ENCODE measurements at regions not wholly inside any gene's neighbourhood (a gene's known extent, or its start where the extent isn't known, plus 50 kb on each side); places are given as distances from the start of the nearest gene placed in this dataset.

DNA sequence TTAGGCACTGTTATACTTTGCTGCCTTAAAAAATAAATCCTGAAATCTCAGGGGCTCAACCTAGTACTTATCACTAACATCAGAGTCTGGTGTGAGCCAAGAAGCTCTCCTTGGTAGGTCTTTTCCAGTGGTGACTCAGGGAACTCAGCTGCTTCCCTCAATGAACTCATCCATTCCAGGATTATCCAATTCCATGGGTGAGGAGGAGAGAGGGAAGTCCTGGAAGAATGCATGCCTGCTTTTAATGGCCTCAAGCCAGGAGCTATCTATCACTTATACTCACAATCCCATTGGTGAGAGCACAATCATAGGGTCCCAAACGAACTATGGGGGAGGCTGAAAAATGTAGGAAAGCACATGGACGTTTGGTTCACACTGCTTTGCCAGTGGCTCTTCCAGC, 113.6 kb downstream of the POLR2M start:
- no peaks in the 10 kb centered on the region for H3F3A ChIP-seq (replicated peaks; ENCODE audit: insufficient read depth)
- no peak for DNase-seq
- H3K9ac ChIP-seq: no peak overlapping the region
- H3K27me3 ChIP-seq (ENCODE audit: insufficient read depth): peaks cover 6% of the 10 kb centered on the region; the same call in 1 of the 2 replicates
- no peak overlapping the region for H3K4me3 ChIP-seq (ENCODE audit: low read depth in 2 of 2, low read length in 1 of 2)
- WGBS (ENCODE audit: low lambda C conversion rate): 8% methylated on average over 2 of the region's 2 CpGs
- CTCF ChIA-PET: interaction anchor here (0.7 to 2.0 kb wide), 3 partner anchors 41 to 251 kb away, joined by 4 to 5 read pairs (median 4); no protein-coding TSS in a partner anchor
- no peaks in the 10 kb centered on the region for H3K79me2 ChIP-seq (ENCODE audit: insufficient read depth)
- TF ChIP-seq MXI1 (IDR thresholded peaks at IDR 0.05; ENCODE audit: low read depth, low read length) (no peak), ELF1 (IDR thresholded peaks at IDR 0.05) (no peak), JUND (IDR thresholded peaks at IDR 0.05) (no peak), TCF12 (IDR thresholded peaks at IDR 0.05) (no peak), EP300 (IDR thresholded peaks at IDR 0.05; ENCODE audit: borderline replicate concordance in 1 of 2, low read depth in 1 of 2, low read length in 1 of 2) (no peak), SMC3 (IDR thresholded peaks at IDR 0.05; ENCODE audit: low read depth, low read length) (no peak), YY1 (IDR thresholded peaks at IDR 0.05; ENCODE audit: low read depth) (no peak)
- TF ChIP-seq, protein P1, sequence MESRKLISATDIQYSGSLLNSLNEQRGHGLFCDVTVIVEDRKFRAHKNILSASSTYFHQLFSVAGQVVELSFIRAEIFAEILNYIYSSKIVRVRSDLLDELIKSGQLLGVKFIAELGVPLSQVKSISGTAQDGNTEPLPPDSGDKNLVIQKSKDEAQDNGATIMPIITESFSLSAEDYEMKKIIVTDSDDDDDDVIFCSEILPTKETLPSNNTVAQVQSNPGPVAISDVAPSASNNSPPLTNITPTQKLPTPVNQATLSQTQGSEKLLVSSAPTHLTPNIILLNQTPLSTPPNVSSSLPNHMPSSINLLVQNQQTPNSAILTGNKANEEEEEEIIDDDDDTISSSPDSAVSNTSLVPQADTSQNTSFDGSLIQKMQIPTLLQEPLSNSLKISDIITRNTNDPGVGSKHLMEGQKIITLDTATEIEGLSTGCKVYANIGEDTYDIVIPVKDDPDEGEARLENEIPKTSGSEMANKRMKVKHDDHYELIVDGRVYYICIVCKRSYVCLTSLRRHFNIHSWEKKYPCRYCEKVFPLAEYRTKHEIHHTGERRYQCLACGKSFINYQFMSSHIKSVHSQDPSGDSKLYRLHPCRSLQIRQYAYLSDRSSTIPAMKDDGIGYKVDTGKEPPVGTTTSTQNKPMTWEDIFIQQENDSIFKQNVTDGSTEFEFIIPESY (IDR thresholded peaks at IDR 0.05; ENCODE audit: borderline replicate concordance, low read depth): no peak
- TF ChIP-seq, protein P2, sequence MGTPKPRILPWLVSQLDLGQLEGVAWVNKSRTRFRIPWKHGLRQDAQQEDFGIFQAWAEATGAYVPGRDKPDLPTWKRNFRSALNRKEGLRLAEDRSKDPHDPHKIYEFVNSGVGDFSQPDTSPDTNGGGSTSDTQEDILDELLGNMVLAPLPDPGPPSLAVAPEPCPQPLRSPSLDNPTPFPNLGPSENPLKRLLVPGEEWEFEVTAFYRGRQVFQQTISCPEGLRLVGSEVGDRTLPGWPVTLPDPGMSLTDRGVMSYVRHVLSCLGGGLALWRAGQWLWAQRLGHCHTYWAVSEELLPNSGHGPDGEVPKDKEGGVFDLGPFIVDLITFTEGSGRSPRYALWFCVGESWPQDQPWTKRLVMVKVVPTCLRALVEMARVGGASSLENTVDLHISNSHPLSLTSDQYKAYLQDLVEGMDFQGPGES (IDR thresholded peaks at IDR 0.05; ENCODE audit: low read depth, low read length): no peak
- no peaks in the 10 kb centered on the region for H3K9me2 ChIP-seq
- no peaks in the 10 kb centered on the region for H3K36me3 ChIP-seq (replicated peaks in 1 of 2; ENCODE audit: control insufficient read depth in 1 of 2, insufficient read depth in 2 of 2, low read length in 1 of 2)
- no peak overlapping the region for H3K4me2 ChIP-seq
- H3K9me3 ChIP-seq: no peaks in the 10 kb centered on the region
- no peak overlapping the region for H3K27ac ChIP-seq (ENCODE audit: low read depth in 2 of 2, low read length in 1 of 2)
- H4K20me1 ChIP-seq (ENCODE audit: insufficient read depth): no peaks in the 10 kb centered on the region
- POLR2A ChIA-PET: no interaction called here
- no peaks in the 10 kb centered on the region for H3K4me1 ChIP-seq (ENCODE audit: control insufficient read depth in 1 of 2, insufficient read depth in 2 of 2, low read depth in 1 of 2, low read length in 1 of 2)
- no peak overlapping the region for H2AFZ ChIP-seq (ENCODE audit: low read depth)

DNA sequence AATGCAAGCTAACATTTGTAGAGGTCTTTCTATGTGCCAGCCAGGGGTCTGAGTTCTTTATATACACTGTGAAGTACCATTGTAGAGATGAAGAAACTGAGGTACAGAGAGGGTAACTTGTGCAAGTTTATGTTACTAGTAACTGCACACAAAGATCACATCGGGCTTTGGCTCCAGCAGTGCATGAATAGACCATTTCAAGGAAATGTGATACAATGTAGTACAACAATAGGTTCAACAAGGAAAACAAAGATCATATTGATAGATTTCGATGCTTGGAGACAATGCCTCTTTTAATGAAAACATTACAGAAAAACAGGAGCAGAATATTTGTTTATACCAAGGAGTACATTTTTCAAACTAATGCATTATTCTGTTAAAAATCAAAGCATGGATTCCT, 115.3 kb downstream of the POLR2M start:
- TF ChIP-seq ELF1 (IDR thresholded peaks at IDR 0.05) (no peak), TCF12 (IDR thresholded peaks at IDR 0.05) (no peak), GABPA (IDR thresholded peaks at IDR 0.05; ENCODE audit: low read depth) (no peak), GATA2 (CRISPR knock-in tag; IDR thresholded peaks at IDR 0.05) (no peak), CHD2 (IDR thresholded peaks at IDR 0.05; ENCODE audit: low read length, partially characterized antibody) (no peak), RAD21 (IDR thresholded peaks at IDR 0.05; ENCODE audit: low read length) (no peak), SMC3 (IDR thresholded peaks at IDR 0.05; ENCODE audit: low read depth, low read length) (no peak), POLR2AphosphoS5 (IDR thresholded peaks at IDR 0.05; ENCODE audit: low read depth, low read length) (no peak), MEF2A (IDR thresholded peaks at IDR 0.05; ENCODE audit: borderline replicate concordance, low read depth) (no peak)
- TF ChIP-seq, protein P3, sequence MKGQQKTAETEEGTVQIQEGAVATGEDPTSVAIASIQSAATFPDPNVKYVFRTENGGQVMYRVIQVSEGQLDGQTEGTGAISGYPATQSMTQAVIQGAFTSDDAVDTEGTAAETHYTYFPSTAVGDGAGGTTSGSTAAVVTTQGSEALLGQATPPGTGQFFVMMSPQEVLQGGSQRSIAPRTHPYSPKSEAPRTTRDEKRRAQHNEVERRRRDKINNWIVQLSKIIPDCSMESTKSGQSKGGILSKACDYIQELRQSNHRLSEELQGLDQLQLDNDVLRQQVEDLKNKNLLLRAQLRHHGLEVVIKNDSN (IDR thresholded peaks at IDR 0.05; ENCODE audit: borderline replicate concordance, low read depth): no peak
- TF ChIP-seq, protein P1 (IDR thresholded peaks at IDR 0.05; ENCODE audit: borderline replicate concordance, low read depth): no peak
- TF ChIP-seq, protein P4, sequence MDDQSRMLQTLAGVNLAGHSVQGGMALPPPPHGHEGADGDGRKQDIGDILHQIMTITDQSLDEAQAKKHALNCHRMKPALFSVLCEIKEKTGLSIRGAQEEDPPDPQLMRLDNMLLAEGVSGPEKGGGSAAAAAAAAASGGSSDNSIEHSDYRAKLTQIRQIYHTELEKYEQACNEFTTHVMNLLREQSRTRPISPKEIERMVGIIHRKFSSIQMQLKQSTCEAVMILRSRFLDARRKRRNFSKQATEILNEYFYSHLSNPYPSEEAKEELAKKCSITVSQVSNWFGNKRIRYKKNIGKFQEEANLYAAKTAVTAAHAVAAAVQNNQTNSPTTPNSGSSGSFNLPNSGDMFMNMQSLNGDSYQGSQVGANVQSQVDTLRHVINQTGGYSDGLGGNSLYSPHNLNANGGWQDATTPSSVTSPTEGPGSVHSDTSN (IDR thresholded peaks at IDR 0.05): no peak
- TF ChIP-seq, protein P5, sequence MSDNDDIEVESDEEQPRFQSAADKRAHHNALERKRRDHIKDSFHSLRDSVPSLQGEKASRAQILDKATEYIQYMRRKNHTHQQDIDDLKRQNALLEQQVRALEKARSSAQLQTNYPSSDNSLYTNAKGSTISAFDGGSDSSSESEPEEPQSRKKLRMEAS (IDR thresholded peaks at IDR 0.05; ENCODE audit: low read depth): no peak
- no peaks in the 10 kb centered on the region for H3K36me3 ChIP-seq (replicated peaks in 1 of 2; ENCODE audit: control insufficient read depth in 1 of 2, insufficient read depth in 2 of 2, low read length in 1 of 2)
- no peaks in the 10 kb centered on the region for H3F3A ChIP-seq (replicated peaks; ENCODE audit: insufficient read depth)
- H2AFZ ChIP-seq (ENCODE audit: low read depth): no peak overlapping the region
- no peaks in the 10 kb centered on the region for H3K9me2 ChIP-seq
- H3K27me3 ChIP-seq (ENCODE audit: insufficient read depth): peaks cover 6% of the 10 kb centered on the region; the same call in 1 of the 2 replicates
- H3K79me2 ChIP-seq (ENCODE audit: insufficient read depth): no peaks in the 10 kb centered on the region
- no peak overlapping the region for H3K4me3 ChIP-seq (ENCODE audit: low read depth in 2 of 2, low read length in 1 of 2)
- H3K27ac ChIP-seq (ENCODE audit: low read depth in 2 of 2, low read length in 1 of 2): no peak overlapping the region
- H3K4me1 ChIP-seq (ENCODE audit: control insufficient read depth in 1 of 2, insufficient read depth in 2 of 2, low read depth in 1 of 2, low read length in 1 of 2): no peaks in the 10 kb centered on the region
- CTCF ChIA-PET: interaction anchor here (2.0 kb wide), 1 partner anchor 39 kb away, joined by 5 read pairs; no protein-coding TSS in a partner anchor
- no peak overlapping the region for H3K4me2 ChIP-seq
- POLR2A ChIA-PET: interaction anchor here (0.6 kb wide), 1 partner anchor 138 kb away, joined by 3 read pairs; no protein-coding TSS in a partner anchor
- no peak for DNase-seq
- no peaks in the 10 kb centered on the region for H3K9me3 ChIP-seq
- WGBS (ENCODE audit: low lambda C conversion rate): 22% methylated on average over 2 of the region's 2 CpGs
- H4K20me1 ChIP-seq (ENCODE audit: insufficient read depth): no peaks in the 10 kb centered on the region
- no peak overlapping the region for H3K9ac ChIP-seq

All from SK-N-SH (cell line).